Neural cell (in vitro differentiated cells): ENCODE measurements at regions not wholly inside any gene's neighbourhood (a gene's known extent, or its start where the extent isn't known, plus 50 kb on each side); places are given as distances from the start of the nearest gene placed in this dataset.

Source experiments
- H2AFZ ChIP-seq: fragments of 200-600, 300-800 bp; sonication (generic), shearing (Covaris generic); 2 replicates; pipeline ENCODE4 v1.6.0; 2014; ENCODE audit warnings: low read depth, mild to moderate bottlenecking, antibody characterized with exemption, low read length, moderate library complexity
- H3F3A ChIP-seq: fragments of 200-600 bp; shearing (Covaris generic); 2 replicates; pipeline ENCODE4 v1.6.1; 2016; ENCODE audit warnings: mild to moderate bottlenecking, moderate library complexity, mixed read lengths, antibody characterized with exemption, low read length; ENCODE audit not compliant: insufficient read depth, poor library complexity, severe bottlenecking
- H3K27ac ChIP-seq: fragments of 200-600, 300-800 bp; sonication (generic), shearing (Covaris generic); 2 replicates; pipeline ENCODE4 v1.5.1; 2014; ENCODE audit warnings: mild to moderate bottlenecking, low read length, moderate library complexity
- H3K27me3 ChIP-seq: fragments of 300-800, 200-600 bp; sonication (generic), shearing (Covaris generic); 2 replicates; pipeline ENCODE4 v1.6.0; 2014; ENCODE audit warnings: mild to moderate bottlenecking, low read depth, low read length, moderate library complexity; ENCODE audit not compliant: insufficient read depth
- H3K36me3 ChIP-seq: fragments of 300-800, 200-600 bp; sonication (generic), shearing (Covaris generic); 2 replicates; pipeline ENCODE4 v1.5.1; 2014; ENCODE audit warnings: mild to moderate bottlenecking, antibody characterized with exemption, low read length, moderate library complexity; ENCODE audit not compliant: insufficient read depth
- H3K4me2 ChIP-seq: fragments of 300-800, 200-600 bp; sonication (generic), shearing (Covaris generic); 2 replicates; pipeline ENCODE4 v1.6.0; 2014; ENCODE audit warnings: mild to moderate bottlenecking, low read length
- H3K4me3 ChIP-seq: fragments of 300-800, 200-600 bp; sonication (generic), shearing (Covaris generic); 2 replicates; pipeline ENCODE4 v1.5.1; 2014; ENCODE audit warnings: mild to moderate bottlenecking, low read length, moderate library complexity
- H3K79me2 ChIP-seq: fragments of 200-600 bp; shearing (Covaris generic); replicated peaks from 2 replicates; pipeline ENCODE4 v1.6.0; 2014; ENCODE audit warnings: mild to moderate bottlenecking, low read length, moderate library complexity; ENCODE audit not compliant: insufficient read depth
- H3K9ac ChIP-seq: fragments of 300-800, 200-600 bp; sonication (generic), shearing (Covaris generic); 2 replicates; pipeline ENCODE4 v1.6.1; 2016; ENCODE audit warnings: mild to moderate bottlenecking, low read length, mixed read lengths
- H3K9me2 ChIP-seq: fragments of 200-600 bp; shearing (Covaris generic); 2 replicates; pipeline ENCODE4 v1.6.1; 2016; ENCODE audit warnings: mild to moderate bottlenecking, low read length, mixed read lengths; ENCODE audit not compliant: insufficient read depth
- H3K9me3 ChIP-seq: fragments of 200-600, 300-800 bp; sonication (generic), shearing (Covaris generic); 2 replicates; pipeline ENCODE4 v1.6.1; 2016; ENCODE audit warnings: mild to moderate bottlenecking, mixed run types, low read length, moderate library complexity, mixed read lengths
- H4K20me1 ChIP-seq: fragments of 200-600 bp; shearing (Covaris generic); 2 replicates; pipeline ENCODE4 v1.6.1; 2016; ENCODE audit warnings: mild to moderate bottlenecking, mixed run types; ENCODE audit not compliant: insufficient read depth
- EP300 ChIP-seq: fragments of 450-650 bp; conservative IDR thresholded peaks from 2 replicates; pipeline ENCODE4 v1.6.1; 2014; ENCODE audit warnings: antibody characterized with exemption, mild to moderate bottlenecking, moderate library complexity; ENCODE audit not compliant: poor library complexity, severe bottlenecking
- EZH2 ChIP-seq: fragments of 200-600, 300-800 bp; shearing (Covaris generic), sonication (generic); IDR thresholded peaks from 2 replicates; pipeline ENCODE4 v1.6.1; 2014; ENCODE audit warnings: antibody characterized with exemption, low read length, borderline replicate concordance, mild to moderate bottlenecking; ENCODE audit not compliant: insufficient read depth, poor library complexity, severe bottlenecking
- MXI1 ChIP-seq: fragments of 450-650 bp; conservative IDR thresholded peaks from 2 replicates; pipeline ENCODE4 v1.6.1; 2014; ENCODE audit warnings: antibody characterized with exemption, mild to moderate bottlenecking; ENCODE audit not compliant: poor library complexity, severe bottlenecking
- POLR2AphosphoS5 ChIP-seq: IDR thresholded peaks from 2 replicates; pipeline ENCODE4 v1.6.1; 2012
- RAD21 ChIP-seq: fragments of 450-650 bp; conservative IDR thresholded peaks from 2 replicates; pipeline ENCODE4 v1.6.1; 2014; ENCODE audit warnings: antibody characterized with exemption, mild to moderate bottlenecking, moderate library complexity
- SMC3 ChIP-seq: fragments of 450-650 bp; conservative IDR thresholded peaks from 2 replicates; pipeline ENCODE4 v1.6.1; 2014; ENCODE audit warnings: antibody characterized with exemption, mild to moderate bottlenecking, moderate library complexity; ENCODE audit not compliant: poor library complexity
- TAF1 ChIP-seq: IDR thresholded peaks from 2 replicates; pipeline ENCODE4 v1.6.1; 2012; ENCODE audit warnings: low read depth
- TF ChIP-seq, protein P1 (sequence below): fragments of 450-650 bp; IDR thresholded peaks from 2 replicates; pipeline ENCODE4 v1.5.1; 2014; ENCODE audit warnings: antibody characterized with exemption, mild to moderate bottlenecking, moderate library complexity; ENCODE audit not compliant: poor library complexity, severe bottlenecking
- TF ChIP-seq, protein P2 (sequence below): IDR thresholded peaks from 2 replicates; pipeline ENCODE4 v1.6.1; 2012; ENCODE audit warnings: borderline replicate concordance

DNA sequence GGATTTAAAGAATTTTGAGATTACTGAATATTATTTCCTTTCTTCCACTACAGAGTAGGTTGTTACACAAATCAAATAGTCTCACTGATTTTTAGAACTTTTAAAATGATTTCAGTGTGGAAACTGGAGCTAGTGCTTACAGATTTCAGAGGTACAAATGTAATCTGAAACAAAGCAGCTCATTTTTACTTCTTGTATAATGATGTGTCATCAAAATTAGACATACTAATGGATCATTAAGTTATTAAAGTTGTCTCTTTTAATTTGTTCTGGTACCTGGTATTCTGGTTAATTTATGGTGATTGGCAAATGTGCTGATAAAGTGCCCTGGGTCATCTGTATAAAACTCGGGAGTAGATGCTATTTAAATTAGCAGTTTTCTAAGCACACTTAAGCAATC, 1528.3 kb downstream of the RPA4 start:
- no peaks in the 10 kb centered on the region for H4K20me1 ChIP-seq
- H3K4me2 ChIP-seq, result no peak overlapping the region
- TF ChIP-seq, protein P1, sequence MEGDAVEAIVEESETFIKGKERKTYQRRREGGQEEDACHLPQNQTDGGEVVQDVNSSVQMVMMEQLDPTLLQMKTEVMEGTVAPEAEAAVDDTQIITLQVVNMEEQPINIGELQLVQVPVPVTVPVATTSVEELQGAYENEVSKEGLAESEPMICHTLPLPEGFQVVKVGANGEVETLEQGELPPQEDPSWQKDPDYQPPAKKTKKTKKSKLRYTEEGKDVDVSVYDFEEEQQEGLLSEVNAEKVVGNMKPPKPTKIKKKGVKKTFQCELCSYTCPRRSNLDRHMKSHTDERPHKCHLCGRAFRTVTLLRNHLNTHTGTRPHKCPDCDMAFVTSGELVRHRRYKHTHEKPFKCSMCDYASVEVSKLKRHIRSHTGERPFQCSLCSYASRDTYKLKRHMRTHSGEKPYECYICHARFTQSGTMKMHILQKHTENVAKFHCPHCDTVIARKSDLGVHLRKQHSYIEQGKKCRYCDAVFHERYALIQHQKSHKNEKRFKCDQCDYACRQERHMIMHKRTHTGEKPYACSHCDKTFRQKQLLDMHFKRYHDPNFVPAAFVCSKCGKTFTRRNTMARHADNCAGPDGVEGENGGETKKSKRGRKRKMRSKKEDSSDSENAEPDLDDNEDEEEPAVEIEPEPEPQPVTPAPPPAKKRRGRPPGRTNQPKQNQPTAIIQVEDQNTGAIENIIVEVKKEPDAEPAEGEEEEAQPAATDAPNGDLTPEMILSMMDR, result no peak

DNA sequence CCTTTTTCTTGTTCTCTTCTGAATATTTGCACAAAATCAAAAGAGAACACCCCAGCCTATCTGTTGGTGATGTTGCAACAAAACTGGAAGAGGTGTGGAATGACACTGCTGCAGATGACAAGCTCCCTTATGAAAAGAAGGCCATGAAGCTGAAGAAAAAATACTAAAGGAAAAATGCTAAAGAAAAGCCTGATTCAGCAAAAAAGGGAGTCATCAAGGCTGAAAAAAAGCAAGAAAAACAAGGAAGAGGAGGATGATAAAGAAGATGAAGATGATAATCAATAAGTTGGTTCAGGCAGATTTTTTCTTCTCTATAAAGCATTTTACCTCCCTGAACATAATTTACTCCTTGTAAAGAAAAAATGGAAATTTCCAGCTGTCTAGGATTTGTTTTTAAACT, 1538.8 kb downstream of the RPA4 start:
- H4K20me1 ChIP-seq, result no peaks in the 10 kb centered on the region
- H2AFZ ChIP-seq, result no peak overlapping the region
- no peaks in the 10 kb centered on the region for H3K9me3 ChIP-seq
- H3K27me3 ChIP-seq, result no peaks in the 10 kb centered on the region
- no peak overlapping the region for H3K27ac ChIP-seq
- no peaks in the 10 kb centered on the region for H3K9me2 ChIP-seq
- no peaks in the 10 kb centered on the region for H3K36me3 ChIP-seq
- no peaks in the 10 kb centered on the region for H3K79me2 ChIP-seq
- no peak overlapping the region for H3K9ac ChIP-seq
- H3F3A ChIP-seq, result no peaks in the 10 kb centered on the region
- no peak overlapping the region for H3K4me3 ChIP-seq
- no peak overlapping the region for H3K4me2 ChIP-seq
- no peak for TF ChIP-seq POLR2AphosphoS5
- TF ChIP-seq, protein P1, result no peak
- TF ChIP-seq EP300, result no peak
- no peak for TF ChIP-seq TAF1

More for the DNA sequence above, 1528.3 kb downstream of the RPA4 start:
- Histone ChIP-seq H3K79me2 (no peaks in the 10 kb centered on the region), H2AFZ (no peak overlapping the region), H3K27me3 (no peaks in the 10 kb centered on the region), H3K9me2 (no peaks in the 10 kb centered on the region), H3K9me3 (no peaks in the 10 kb centered on the region), H3K9ac (no peak overlapping the region), H3K27ac (no peak overlapping the region), H3K4me3 (no peak overlapping the region), H3F3A (no peaks in the 10 kb centered on the region), H3K36me3 (no peaks in the 10 kb centered on the region)

DNA sequence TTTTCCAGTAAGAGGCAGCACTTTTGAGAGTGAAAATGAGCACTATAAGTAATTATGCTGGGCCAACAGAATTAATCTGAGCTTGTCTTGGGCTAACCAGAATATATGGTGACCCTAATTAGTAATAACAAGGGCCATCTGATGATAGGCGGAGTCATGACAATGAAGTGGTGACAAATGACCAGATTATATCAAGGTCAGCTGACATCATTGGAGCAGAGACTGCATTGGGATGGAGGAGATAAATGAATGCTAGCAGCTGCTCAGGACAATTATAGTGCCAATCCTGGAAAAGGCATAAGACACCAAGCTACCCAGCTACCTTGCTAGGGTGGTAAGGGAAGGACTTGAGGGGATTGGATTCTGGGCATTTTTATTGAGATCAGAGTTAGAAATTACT, 1548.7 kb downstream of the RPA4 start:
- Histone ChIP-seq H3K79me2 (no peaks in the 10 kb centered on the region), H3K9ac (no peak overlapping the region), H3K27ac (no peak overlapping the region), H4K20me1 (no peaks in the 10 kb centered on the region), H3K9me2 (no peaks in the 10 kb centered on the region), H3F3A (no peaks in the 10 kb centered on the region), H3K27me3 (no peaks in the 10 kb centered on the region), H3K36me3 (no peaks in the 10 kb centered on the region), H3K9me3 (no peaks in the 10 kb centered on the region), H2AFZ (no peak overlapping the region), H3K4me2 (no peak overlapping the region), H3K4me3 (no peak overlapping the region)
- TF ChIP-seq POLR2AphosphoS5 (no peak), MXI1 (no peak), EP300 (no peak), RAD21 (no peak), SMC3 (no peak), TAF1 (no peak), EZH2 (no peak)
- TF ChIP-seq, protein P1, result no peak
- TF ChIP-seq, protein P2, sequence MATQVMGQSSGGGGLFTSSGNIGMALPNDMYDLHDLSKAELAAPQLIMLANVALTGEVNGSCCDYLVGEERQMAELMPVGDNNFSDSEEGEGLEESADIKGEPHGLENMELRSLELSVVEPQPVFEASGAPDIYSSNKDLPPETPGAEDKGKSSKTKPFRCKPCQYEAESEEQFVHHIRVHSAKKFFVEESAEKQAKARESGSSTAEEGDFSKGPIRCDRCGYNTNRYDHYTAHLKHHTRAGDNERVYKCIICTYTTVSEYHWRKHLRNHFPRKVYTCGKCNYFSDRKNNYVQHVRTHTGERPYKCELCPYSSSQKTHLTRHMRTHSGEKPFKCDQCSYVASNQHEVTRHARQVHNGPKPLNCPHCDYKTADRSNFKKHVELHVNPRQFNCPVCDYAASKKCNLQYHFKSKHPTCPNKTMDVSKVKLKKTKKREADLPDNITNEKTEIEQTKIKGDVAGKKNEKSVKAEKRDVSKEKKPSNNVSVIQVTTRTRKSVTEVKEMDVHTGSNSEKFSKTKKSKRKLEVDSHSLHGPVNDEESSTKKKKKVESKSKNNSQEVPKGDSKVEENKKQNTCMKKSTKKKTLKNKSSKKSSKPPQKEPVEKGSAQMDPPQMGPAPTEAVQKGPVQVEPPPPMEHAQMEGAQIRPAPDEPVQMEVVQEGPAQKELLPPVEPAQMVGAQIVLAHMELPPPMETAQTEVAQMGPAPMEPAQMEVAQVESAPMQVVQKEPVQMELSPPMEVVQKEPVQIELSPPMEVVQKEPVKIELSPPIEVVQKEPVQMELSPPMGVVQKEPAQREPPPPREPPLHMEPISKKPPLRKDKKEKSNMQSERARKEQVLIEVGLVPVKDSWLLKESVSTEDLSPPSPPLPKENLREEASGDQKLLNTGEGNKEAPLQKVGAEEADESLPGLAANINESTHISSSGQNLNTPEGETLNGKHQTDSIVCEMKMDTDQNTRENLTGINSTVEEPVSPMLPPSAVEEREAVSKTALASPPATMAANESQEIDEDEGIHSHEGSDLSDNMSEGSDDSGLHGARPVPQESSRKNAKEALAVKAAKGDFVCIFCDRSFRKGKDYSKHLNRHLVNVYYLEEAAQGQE, result no peak
